ENCODE measurements at regions not wholly inside any gene's neighbourhood (a gene's known extent, or its start where the extent isn't known, plus 50 kb on each side); places are given as distances from the start of the nearest gene placed in this dataset.

DNA sequence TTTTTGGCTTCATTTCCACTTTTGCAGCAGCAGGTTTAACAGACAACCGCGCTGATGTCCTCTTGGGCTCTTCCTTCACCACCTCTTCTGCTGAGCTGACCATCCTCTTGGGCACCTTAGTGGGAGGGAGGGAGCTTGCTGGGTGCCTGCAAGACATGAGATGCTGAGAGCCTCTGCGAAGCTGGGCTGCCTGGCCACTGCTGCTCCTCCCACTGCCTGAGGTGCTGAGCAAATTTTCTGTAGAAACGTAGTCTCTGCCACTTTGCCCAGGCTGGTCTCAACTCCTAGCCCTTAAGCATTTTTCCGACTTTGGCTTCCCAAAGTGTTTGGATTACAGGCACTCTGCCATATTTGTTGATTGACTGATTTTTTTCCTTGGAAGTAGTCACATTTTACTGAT is 422.2 kb upstream of the MC4R start:
- TF ChIP-seq POLR2A (IDR thresholded peaks at IDR 0.05; ENCODE audit: low read length) = no peak
- TF ChIP-seq GATA1 (IDR thresholded peaks at IDR 0.05; ENCODE audit: low read depth, low read length) = no peak
